ENCODE measurements at regions not wholly inside any gene's neighbourhood (a gene's known extent, or its start where the extent isn't known, plus 50 kb on each side); places are given as distances from the start of the nearest gene placed in this dataset.

DNA sequence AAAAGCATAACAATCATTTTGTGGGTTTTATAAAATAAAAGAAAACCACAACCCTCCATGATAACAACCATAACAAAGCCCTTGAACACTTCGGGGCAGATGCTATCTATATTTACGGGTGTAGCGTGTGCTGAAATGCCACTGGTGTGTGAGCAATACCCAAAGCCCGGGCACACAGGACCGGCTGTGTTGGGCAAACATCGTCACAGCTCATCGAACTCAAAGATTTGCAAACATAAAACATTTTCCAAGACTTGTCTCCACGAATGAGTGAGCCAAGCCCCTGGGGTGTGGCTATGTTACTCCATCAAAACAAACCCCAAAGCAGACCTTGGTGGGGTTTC lies 290.2 kb downstream of the LPIN1 start:
- TF ChIP-seq GATA2 (IDR thresholded peaks at IDR 0.05; ENCODE audit: low read depth, low read length) = no peak
- TF ChIP-seq GATA3 (IDR thresholded peaks at IDR 0.05; ENCODE audit: low read depth, low read length) = no peak

All from SH-SY5Y (cell line).